GM18511 (cell line): ENCODE measurements at regions not wholly inside any gene's neighbourhood (a gene's known extent, or its start where the extent isn't known, plus 50 kb on each side); places are given as distances from the start of the nearest gene placed in this dataset.
"Not testable (repeated sequence)": the region's sequence is repeated elsewhere in the genome, so short reads cannot be mapped to it uniquely, and the experiment has no call there.

Source experiments
- ATAC-seq: cut with Tn5 transposase; IDR thresholded peaks from one replicate; pipeline ENCODE4 v1.9.1; 2021; ENCODE audit warnings: mild to moderate bottlenecking, moderate library complexity; ENCODE audit not compliant: unreplicated experiment

GRCh38 chr14:105653921-105654320 lies 127.5 kb downstream of the TMEM121 start:
- not testable (repeated sequence) for ATAC-seq

- ATAC-seq, result not testable (repeated sequence)
Observed at GRCh38 chr14:105659255-105659654, 132.9 kb downstream of the TMEM121 start.

- ATAC-seq, result no peak
Observed at GRCh38 chr14:105659935-105660527, 133.6 kb downstream of the TMEM121 start.

GRCh38 chr14:105660816-105661531 lies 134.6 kb downstream of the TMEM121 start:
- no peak for ATAC-seq

GRCh38 chr14:105662043-105662442 lies 135.7 kb downstream of the TMEM121 start:
- ATAC-seq, result not testable (repeated sequence)

GRCh38 chr14:105662592-105662991 lies 136.2 kb downstream of the TMEM121 start:
- not testable (repeated sequence) for ATAC-seq

- ATAC-seq, result not testable (repeated sequence)
Observed at GRCh38 chr14:105663323-105663722, 136.9 kb downstream of the TMEM121 start.

GRCh38 chr14:105663818-105664596 lies 137.6 kb downstream of the TMEM121 start:
- ATAC-seq, result not testable (repeated sequence)

- ATAC-seq, result no peak
Observed at GRCh38 chr14:105664691-105665090, 138.3 kb downstream of the TMEM121 start.

- no peak for ATAC-seq
Observed at GRCh38 chr14:105665247-105665950, 139.0 kb downstream of the TMEM121 start.

- ATAC-seq, result no peak
Observed at GRCh38 chr14:105665951-105666277, 139.5 kb downstream of the TMEM121 start.

- ATAC-seq, result no peak
Observed at GRCh38 chr14:105666420-105666819, 140.0 kb downstream of the TMEM121 start.

- ATAC-seq, result not testable (repeated sequence)
Observed at GRCh38 chr14:105666991-105667662, 140.7 kb downstream of the TMEM121 start.

GRCh38 chr14:105667663-105668020 lies 141.3 kb downstream of the TMEM121 start:
- ATAC-seq, result not testable (repeated sequence)

GRCh38 chr14:105668021-105668420 lies 141.6 kb downstream of the TMEM121 start:
- ATAC-seq, result not testable (repeated sequence)

- ATAC-seq, result not testable (repeated sequence)
Observed at GRCh38 chr14:105668471-105669230, 142.3 kb downstream of the TMEM121 start.

GRCh38 chr14:105669231-105669610 lies 142.8 kb downstream of the TMEM121 start:
- not testable (repeated sequence) for ATAC-seq

GRCh38 chr14:105669646-105670045 lies 143.3 kb downstream of the TMEM121 start:
- not testable (repeated sequence) for ATAC-seq

GRCh38 chr14:105672450-105673200 lies 146.2 kb downstream of the TMEM121 start:
- not testable (repeated sequence) for ATAC-seq
